ENCODE measurements at regions not wholly inside any gene's neighbourhood (a gene's known extent, or its start where the extent isn't known, plus 50 kb on each side); places are given as distances from the start of the nearest gene placed in this dataset.

DNA sequence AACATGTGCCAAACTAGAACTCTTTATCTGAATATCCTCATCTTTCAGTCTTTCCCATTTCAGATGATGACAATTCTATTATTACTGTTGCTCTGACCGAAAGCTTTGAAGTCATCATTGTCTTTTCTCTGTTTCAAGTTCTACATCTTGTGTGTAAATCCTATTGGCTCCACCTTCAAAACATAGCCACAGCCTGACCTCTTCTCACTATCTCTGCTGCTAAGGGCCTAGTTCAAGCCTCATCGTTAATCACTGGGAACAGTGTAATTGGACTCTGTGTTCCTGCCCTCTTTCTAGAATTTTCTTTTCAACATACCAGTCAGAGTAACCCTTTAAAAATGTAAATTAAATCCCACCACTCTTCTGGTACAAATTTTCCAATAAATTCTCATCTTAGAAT, 105.1 kb downstream of the OXSM start:
- no peaks in the 10 kb centered on the region for H3K4me1 ChIP-seq (ENCODE audit: control insufficient read depth in 5 of 5, insufficient read depth in 5 of 5, low read length in 5 of 5)
- WGBS, 2 donors = 86 to 90% methylated on average over 2 of the region's 2 CpGs

GRCh38 chr3:25895443-25895842, 105.6 kb downstream of the OXSM start:
- TF ChIP-seq CTCF (IDR thresholded peaks at IDR 0.05; ENCODE audit: control extremely low read depth, extremely low read depth) = no peak
- no peak overlapping the region for H3K27ac ChIP-seq (ENCODE audit: low read depth in 1 of 2, low read length in 1 of 2)
- H3K9me3 ChIP-seq (ENCODE audit: control insufficient read depth in 4 of 4, insufficient read depth in 3 of 4, low read length in 3 of 4) = no peaks in the 10 kb centered on the region
- no peak for DNase-seq
- no peaks in the 10 kb centered on the region for H3K27me3 ChIP-seq (ENCODE audit: control insufficient read depth in 3 of 3, insufficient read depth in 3 of 3, low read length in 2 of 3)
- H3K9ac ChIP-seq (ENCODE audit: insufficient read depth in 1 of 2, low read length in 2 of 2) = no peak overlapping the region
- WGBS, 2 donors = 93 to 94% methylated on average over 3 of the region's 3 CpGs
- H3K4me3 ChIP-seq = no peak overlapping the region
- no peak for ATAC-seq (ENCODE audit: insufficient read depth, low FRiP score)
- no peaks in the 10 kb centered on the region for H3K4me1 ChIP-seq (ENCODE audit: control insufficient read depth in 5 of 5, insufficient read depth in 5 of 5, low read length in 5 of 5)
- no peaks in the 10 kb centered on the region for H3K36me3 ChIP-seq (ENCODE audit: control insufficient read depth in 4 of 4, insufficient read depth in 4 of 4, low read length in 4 of 4)

More for the DNA sequence above, 105.1 kb downstream of the OXSM start:
- H3K4me3 ChIP-seq = no peak overlapping the region
- H3K9ac ChIP-seq (ENCODE audit: insufficient read depth in 1 of 2, low read length in 2 of 2) = no peak overlapping the region
- ATAC-seq (ENCODE audit: insufficient read depth, low FRiP score) (no peak), DNase-seq (no peak)
- H3K9me3 ChIP-seq (ENCODE audit: control insufficient read depth in 4 of 4, insufficient read depth in 3 of 4, low read length in 3 of 4) = no peaks in the 10 kb centered on the region
- no peaks in the 10 kb centered on the region for H3K36me3 ChIP-seq (ENCODE audit: control insufficient read depth in 4 of 4, insufficient read depth in 4 of 4, low read length in 4 of 4)
- TF ChIP-seq CTCF (IDR thresholded peaks at IDR 0.05; ENCODE audit: control extremely low read depth, extremely low read depth) = no peak
- H3K27ac ChIP-seq (ENCODE audit: low read depth in 1 of 2, low read length in 1 of 2) = no peak overlapping the region
- no peaks in the 10 kb centered on the region for H3K27me3 ChIP-seq (ENCODE audit: control insufficient read depth in 3 of 3, insufficient read depth in 3 of 3, low read length in 2 of 3)

- Histone ChIP-seq H3K4me1 (ENCODE audit: control insufficient read depth in 5 of 5, insufficient read depth in 5 of 5, low read length in 5 of 5) (no peaks in the 10 kb centered on the region), H3K27me3 (ENCODE audit: control insufficient read depth in 3 of 3, insufficient read depth in 3 of 3, low read length in 2 of 3) (no peaks in the 10 kb centered on the region), H3K9me3 (ENCODE audit: control insufficient read depth in 4 of 4, insufficient read depth in 3 of 4, low read length in 3 of 4) (no peaks in the 10 kb centered on the region), H3K27ac (ENCODE audit: low read depth in 1 of 2, low read length in 1 of 2) (no peak overlapping the region), H3K4me3 (no peak overlapping the region), H3K9ac (ENCODE audit: insufficient read depth in 1 of 2, low read length in 2 of 2) (no peak overlapping the region), H3K36me3 (ENCODE audit: control insufficient read depth in 4 of 4, insufficient read depth in 4 of 4, low read length in 4 of 4) (no peaks in the 10 kb centered on the region)
- ATAC-seq (ENCODE audit: insufficient read depth, low FRiP score) = no peak
- DNase-seq = no peak
- 86 to 90% methylated on average over 6 of the region's 6 CpGs for WGBS, 2 donors
- TF ChIP-seq CTCF (IDR thresholded peaks at IDR 0.05; ENCODE audit: control extremely low read depth, extremely low read depth) = no peak
These were observed 107.1 kb downstream of the OXSM start for GRCh38 chr3:25897019-25897418.

GRCh38 chr3:25899352-25900101, 109.6 kb downstream of the OXSM start:
- Histone ChIP-seq H3K4me1 (ENCODE audit: control insufficient read depth in 5 of 5, insufficient read depth in 5 of 5, low read length in 5 of 5) (no peaks in the 10 kb centered on the region), H3K4me3 (no peak overlapping the region), H3K36me3 (ENCODE audit: control insufficient read depth in 4 of 4, insufficient read depth in 4 of 4, low read length in 4 of 4) (no peaks in the 10 kb centered on the region), H3K27me3 (ENCODE audit: control insufficient read depth in 3 of 3, insufficient read depth in 3 of 3, low read length in 2 of 3) (no peaks in the 10 kb centered on the region), H3K9ac (ENCODE audit: insufficient read depth in 1 of 2, low read length in 2 of 2) (no peak overlapping the region), H3K27ac (ENCODE audit: low read depth in 1 of 2, low read length in 1 of 2) (no peak overlapping the region), H3K9me3 (ENCODE audit: control insufficient read depth in 4 of 4, insufficient read depth in 3 of 4, low read length in 3 of 4) (no peaks in the 10 kb centered on the region)
- WGBS, 2 donors = 86 to 89% methylated on average over 2 of the region's 2 CpGs
- no peak for TF ChIP-seq CTCF (IDR thresholded peaks at IDR 0.05; ENCODE audit: control extremely low read depth, extremely low read depth)
- DNase-seq = no peak
- no peak for ATAC-seq (ENCODE audit: insufficient read depth, low FRiP score)
